IgD-negative memory B cell (primary cell): ENCODE measurements at regions not wholly inside any gene's neighbourhood (a gene's known extent, or its start where the extent isn't known, plus 50 kb on each side); places are given as distances from the start of the nearest gene placed in this dataset.
"Not testable (repeated sequence)": the region's sequence is repeated elsewhere in the genome, so short reads cannot be mapped to it uniquely, and the experiment has no call there.

Experiments
- H3K27ac Mint-ChIP-seq, 3 donors: one replicate each; pipeline ENCODE4 v1.8.0; 2020 to 2022; ENCODE audit warnings: mild to moderate bottlenecking in 3 of 3, mixed read lengths in 3 of 3, moderate library complexity in 1 of 3
- H3K27me3 Mint-ChIP-seq: one replicate; pipeline ENCODE4 v1.8.0; 2021; ENCODE audit warnings: mixed read lengths
- H3K36me3 Mint-ChIP-seq: one replicate; pipeline ENCODE4 v1.8.0; 2020; ENCODE audit warnings: mild to moderate bottlenecking, mixed read lengths
- H3K4me1 Mint-ChIP-seq, 3 donors: one replicate each; pipeline ENCODE4 v1.8.0; 2020 to 2022; ENCODE audit warnings: mixed read lengths in 3 of 3, mild to moderate bottlenecking in 1 of 3
- H3K4me3 Mint-ChIP-seq, 4 donors: one replicate each; pipeline ENCODE4 v1.8.0; 2020 to 2022; ENCODE audit warnings: mild to moderate bottlenecking in 4 of 4, mixed read lengths in 4 of 4, moderate library complexity in 3 of 4
- H3K9me3 Mint-ChIP-seq, 3 donors: one replicate each; pipeline ENCODE4 v1.8.0; 2020 to 2021; ENCODE audit warnings: mixed read lengths in 3 of 3, mild to moderate bottlenecking in 1 of 3

DNA sequence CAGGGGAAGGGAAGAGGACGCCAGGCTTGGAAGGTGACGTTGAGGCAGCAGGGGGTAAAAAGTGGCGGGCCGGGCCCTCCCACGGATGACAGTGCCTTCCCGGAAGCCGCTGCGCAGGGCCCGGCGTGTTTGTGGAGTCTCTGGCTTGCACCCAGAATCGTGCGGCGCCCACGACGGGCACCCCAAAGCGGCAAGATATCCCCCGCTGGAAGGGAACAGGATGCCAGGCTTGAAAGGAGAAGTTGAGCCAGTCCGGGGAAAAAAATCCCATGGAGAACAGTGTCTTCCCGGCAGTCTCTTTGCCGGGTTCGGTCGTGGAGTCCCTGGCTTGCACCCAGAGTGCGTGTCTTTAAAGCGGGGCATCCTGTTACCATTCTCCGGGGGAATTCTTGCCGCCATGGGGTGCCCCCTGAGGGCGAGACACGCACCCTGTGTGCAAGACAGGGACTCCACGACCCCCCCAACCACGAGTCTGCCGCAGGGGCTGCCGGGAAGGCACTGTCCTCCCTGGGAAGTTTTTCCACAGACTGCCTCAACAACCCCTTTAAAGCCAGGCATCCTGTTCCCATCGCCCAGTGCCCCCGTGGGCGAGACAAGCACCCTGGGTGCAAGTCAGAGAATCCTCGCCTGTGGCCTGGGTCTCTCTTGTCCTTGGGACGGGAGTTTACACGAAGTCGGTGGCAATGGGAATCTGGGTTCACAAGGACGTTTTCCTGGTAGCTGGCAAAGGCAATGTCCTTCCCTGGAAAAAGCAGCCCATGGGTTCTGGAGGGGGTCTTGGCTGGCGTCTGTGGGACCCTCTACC is 156.1 kb upstream of the ALG10B start:
- H3K9me3 Mint-ChIP-seq: peaks cover 0 to 4% (median 4%) of the 10 kb centered on the region in 3 donors
- H3K27me3 Mint-ChIP-seq: no peaks in the 10 kb centered on the region
- no peaks in the 10 kb centered on the region for H3K36me3 Mint-ChIP-seq
- no peak overlapping the region for H3K4me3 Mint-ChIP-seq
- H3K27ac Mint-ChIP-seq: no peak overlapping the region
- H3K4me1 Mint-ChIP-seq: no peaks in the 10 kb centered on the region

GRCh38 chr12:38161123-38162000 is 155.2 kb upstream of the ALG10B start:
- no peak overlapping the region for H3K4me3 Mint-ChIP-seq
- no peaks in the 10 kb centered on the region for H3K36me3 Mint-ChIP-seq
- no peaks in the 10 kb centered on the region for H3K4me1 Mint-ChIP-seq
- H3K27me3 Mint-ChIP-seq: no peaks in the 10 kb centered on the region
- H3K9me3 Mint-ChIP-seq: peaks cover 0 to 4% (median 4%) of the 10 kb centered on the region in 3 donors
- H3K27ac Mint-ChIP-seq: no peak overlapping the region

DNA sequence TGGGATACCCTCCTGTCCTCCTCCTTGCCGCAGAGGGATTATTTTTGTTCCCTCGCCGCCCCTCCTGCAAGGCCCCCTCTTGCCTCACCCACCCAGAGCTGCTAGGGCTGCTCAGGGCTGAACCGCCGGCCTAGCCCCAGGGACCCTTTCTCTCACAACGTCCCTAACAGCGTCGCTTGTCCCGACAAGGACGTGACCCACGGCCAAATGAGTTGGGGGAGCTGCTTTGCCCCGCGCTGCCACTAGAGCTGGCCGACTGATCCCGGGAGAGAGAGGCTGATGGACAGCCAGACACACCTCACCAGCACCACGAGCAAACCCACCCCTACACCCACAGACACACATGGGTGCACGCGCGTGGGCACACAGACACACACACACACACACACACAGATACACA is 154.6 kb upstream of the ALG10B start:
- Mint-ChIP-seq H3K4me3 (no peak overlapping the region), H3K27ac (no peak overlapping the region), H3K9me3 (peaks cover 0 to 4% (median 4%) of the 10 kb centered on the region in 3 donors), H3K4me1 (no peaks in the 10 kb centered on the region), H3K27me3 (no peaks in the 10 kb centered on the region), H3K36me3 (no peaks in the 10 kb centered on the region)

GRCh38 chr12:38162708-38163441 is 153.7 kb upstream of the ALG10B start:
- Mint-ChIP-seq H3K27me3 (no peaks in the 10 kb centered on the region), H3K9me3 (peaks cover 0 to 4% (median 3%) of the 10 kb centered on the region in 3 donors), H3K27ac (peak overlapping the region in 1 of 3 donors; percentile 7), H3K4me1 (no peaks in the 10 kb centered on the region), H3K4me3 (no peak overlapping the region), H3K36me3 (no peaks in the 10 kb centered on the region)

GRCh38 chr12:38163442-38163801 is 153.2 kb upstream of the ALG10B start:
- Mint-ChIP-seq H3K4me1 (no peaks in the 10 kb centered on the region), H3K36me3 (no peaks in the 10 kb centered on the region), H3K4me3 (no peak overlapping the region), H3K27me3 (no peaks in the 10 kb centered on the region), H3K27ac (no peak overlapping the region), H3K9me3 (peaks cover 0 to 4% (median 3%) of the 10 kb centered on the region in 3 donors)

- no peaks in the 10 kb centered on the region for H3K4me1 Mint-ChIP-seq
- H3K27me3 Mint-ChIP-seq: no peaks in the 10 kb centered on the region
- H3K4me3 Mint-ChIP-seq: no peak overlapping the region
- no peaks in the 10 kb centered on the region for H3K36me3 Mint-ChIP-seq
- H3K27ac Mint-ChIP-seq: no peak overlapping the region
- peaks cover 0 to 4% (median 3%) of the 10 kb centered on the region in 3 donors for H3K9me3 Mint-ChIP-seq
Measured at GRCh38 chr12:38166225-38166624, 150.3 kb upstream of the ALG10B start.

DNA sequence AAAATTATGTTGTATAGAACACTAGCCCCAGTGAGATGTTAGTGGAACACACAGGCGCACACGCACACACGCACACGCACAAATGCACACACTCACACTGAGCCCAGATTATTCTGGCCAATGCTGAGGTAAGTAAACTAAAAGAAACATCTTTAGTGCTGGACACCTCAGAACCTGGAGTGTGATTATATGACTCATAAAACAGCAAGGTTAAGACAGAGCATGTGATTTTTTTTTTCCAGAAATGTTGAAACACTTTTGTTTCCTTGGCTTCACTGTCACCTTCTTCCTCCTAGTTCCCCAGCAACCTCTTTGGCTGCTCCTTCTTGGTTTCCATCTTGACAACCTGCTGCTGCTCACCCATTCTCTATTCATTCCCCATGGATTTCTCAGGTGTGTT is 141.0 kb upstream of the ALG10B start:
- peaks cover 0 to 1% (median 0%) of the 10 kb centered on the region in 3 donors for H3K4me1 Mint-ChIP-seq
- peaks cover 0 to 4% (median 0%) of the 10 kb centered on the region in 3 donors for H3K9me3 Mint-ChIP-seq

GRCh38 chr12:38183617-38184016 is 133.0 kb upstream of the ALG10B start:
- peaks cover 0 to 14% (median 9%) of the 10 kb centered on the region in 3 donors for H3K9me3 Mint-ChIP-seq
- not testable (repeated sequence) for H3K4me3 Mint-ChIP-seq, H3K4me1 Mint-ChIP-seq, H3K27me3 Mint-ChIP-seq, H3K36me3 Mint-ChIP-seq
- peak overlapping the region in 1 of 3 donors; percentile 16 for H3K27ac Mint-ChIP-seq

More for the DNA sequence above, 141.0 kb upstream of the ALG10B start:
- no peaks in the 10 kb centered on the region for H3K27me3 Mint-ChIP-seq
- no peaks in the 10 kb centered on the region for H3K36me3 Mint-ChIP-seq
- no peak overlapping the region for H3K27ac Mint-ChIP-seq
- H3K4me3 Mint-ChIP-seq: no peak overlapping the region

GRCh38 chr12:38197286-38197685 is 119.3 kb upstream of the ALG10B start:
- H3K27ac Mint-ChIP-seq: peak overlapping the region in 1 of 3 donors; percentile 55
- H3K9me3 Mint-ChIP-seq, H3K4me1 Mint-ChIP-seq, H3K4me3 Mint-ChIP-seq, H3K36me3 Mint-ChIP-seq, H3K27me3 Mint-ChIP-seq: not testable (repeated sequence)

- H3K27me3 Mint-ChIP-seq: no peaks in the 10 kb centered on the region
- no peaks in the 10 kb centered on the region for H3K4me1 Mint-ChIP-seq
- peaks cover 0 to 4% (median 4%) of the 10 kb centered on the region in 3 donors for H3K9me3 Mint-ChIP-seq
- no peak overlapping the region for H3K27ac Mint-ChIP-seq
- no peak overlapping the region for H3K4me3 Mint-ChIP-seq
- H3K36me3 Mint-ChIP-seq: no peaks in the 10 kb centered on the region
Measured at GRCh38 chr12:38201461-38202276, 114.9 kb upstream of the ALG10B start.

- Mint-ChIP-seq H3K9me3 (peaks cover 0 to 4% (median 4%) of the 10 kb centered on the region in 3 donors), H3K36me3 (no peaks in the 10 kb centered on the region), H3K27ac (no peak overlapping the region), H3K27me3 (no peaks in the 10 kb centered on the region), H3K4me1 (no peaks in the 10 kb centered on the region), H3K4me3 (no peak overlapping the region)
Measured at GRCh38 chr12:38204831-38205230, 111.7 kb upstream of the ALG10B start.

GRCh38 chr12:38222011-38222410 is 94.6 kb upstream of the ALG10B start:
- Mint-ChIP-seq H3K4me1 (no peaks in the 10 kb centered on the region), H3K4me3 (no peak overlapping the region), H3K27me3 (no peaks in the 10 kb centered on the region)

GRCh38 chr12:38238328-38238727 is 78.2 kb upstream of the ALG10B start:
- H3K27ac Mint-ChIP-seq, H3K27me3 Mint-ChIP-seq: not testable (repeated sequence)

More at GRCh38 chr12:38222011-38222410, 94.6 kb upstream of the ALG10B start:
- H3K36me3 Mint-ChIP-seq: no peaks in the 10 kb centered on the region
- H3K27ac Mint-ChIP-seq: no peak overlapping the region
- H3K9me3 Mint-ChIP-seq: peaks cover 0 to 5% (median 4%) of the 10 kb centered on the region in 3 donors

GRCh38 chr12:38253778-38254177 is 62.8 kb upstream of the ALG10B start:
- Mint-ChIP-seq H3K27ac (no peak overlapping the region), H3K36me3 (peaks cover 2% of the 10 kb centered on the region), H3K4me1 (no peaks in the 10 kb centered on the region), H3K4me3 (no peak overlapping the region), H3K27me3 (no peaks in the 10 kb centered on the region), H3K9me3 (peaks cover 2 to 8% (median 4%) of the 10 kb centered on the region in 3 donors)

More at GRCh38 chr12:38238328-38238727, 78.2 kb upstream of the ALG10B start:
- H3K4me1 Mint-ChIP-seq, H3K9me3 Mint-ChIP-seq, H3K4me3 Mint-ChIP-seq, H3K36me3 Mint-ChIP-seq: not testable (repeated sequence)
